CD4-positive, alpha-beta T cell (primary cell): ENCODE measurements at regions not wholly inside any gene's neighbourhood (a gene's known extent, or its start where the extent isn't known, plus 50 kb on each side); places are given as distances from the start of the nearest gene placed in this dataset.

Experiments used
- ATAC-seq: fragments of 200-7000 bp; cut with Tn5 transposase; one replicate; pipeline ENCODE4 v1.10.0; 2022; ENCODE audit warnings: mild to moderate bottlenecking; ENCODE audit not compliant: poor library complexity
- CTCF ChIA-PET: fragments of 350-600 bp; sonication (Branson Sonifier 250); formaldehyde crosslinking; loops from one replicate; lab custom pipeline; 2021; ENCODE audit warnings: antibody characterized with exemption, inconsistent platforms; lab: Charles Lee
- POLR2A ChIA-PET: fragments of 350-600 bp; sonication (Branson Sonifier 250); formaldehyde crosslinking; loops from one replicate; lab custom pipeline; 2021; ENCODE audit warnings: antibody characterized with exemption, inconsistent platforms; lab: Charles Lee
- DNase-seq, 14 experiments: peaks; one replicate each; pipeline ENCODE4 v3.0.0-alpha.2; 2013 to 2020; ENCODE audit warnings: mixed read lengths in 2 of 14
- H3K27ac ChIP-seq, 2 donors: one replicate each; pipeline versions ENCODE4 v1.5.1 to v1.7.0; 2013; ENCODE audit warnings: low read length in 2 of 2, low read depth in 1 of 2, mild to moderate bottlenecking in 1 of 2
- H3K27me3 ChIP-seq, 2 experiments: 1 replicate in 1 of 2; 2 replicates in 1 of 2; pipeline versions ENCODE4 v1.6.1 to v1.7.0; 2013; ENCODE audit warnings: low read length in 2 of 2, control low read depth in 1 of 2, mild to moderate bottlenecking in 1 of 2, moderate library complexity in 1 of 2; ENCODE audit not compliant: insufficient read depth in 2 of 2, control insufficient read depth in 1 of 2
- H3K36me3 ChIP-seq: one replicate; pipeline ENCODE4 v1.6.1; 2013; ENCODE audit warnings: low read length, control low read depth; ENCODE audit not compliant: insufficient read depth
- H3K4me1 ChIP-seq: one replicate; pipeline ENCODE4 v1.6.1; 2013; ENCODE audit warnings: low read length, control low read depth; ENCODE audit not compliant: insufficient read depth
- H3K4me3 ChIP-seq: one replicate; pipeline ENCODE4 v1.5.1; 2013; ENCODE audit warnings: mild to moderate bottlenecking, low read length, moderate library complexity
- H3K9me3 ChIP-seq, 2 experiments: 1 replicate in 1 of 2; 2 replicates in 1 of 2; pipeline versions ENCODE4 v1.6.1 to v1.7.0; 2013; ENCODE audit warnings: low read length in 2 of 2, mild to moderate bottlenecking in 2 of 2, control low read depth in 1 of 2, moderate library complexity in 1 of 2; ENCODE audit not compliant: control insufficient read depth in 1 of 2, insufficient read depth in 1 of 2
- H3K27ac Mint-ChIP-seq: one replicate; pipeline ENCODE4 v1.8.0; 2020; ENCODE audit warnings: mixed read lengths
- H3K27me3 Mint-ChIP-seq: one replicate; pipeline ENCODE4 v1.8.0; 2021; ENCODE audit warnings: mixed read lengths
- H3K36me3 Mint-ChIP-seq: one replicate; pipeline ENCODE4 v1.8.0; 2021; ENCODE audit warnings: low read depth, mixed read lengths
- H3K4me1 Mint-ChIP-seq: one replicate; pipeline ENCODE4 v1.8.0; 2021; ENCODE audit warnings: low read depth, mixed read lengths
- H3K4me3 Mint-ChIP-seq: one replicate; pipeline ENCODE4 v1.8.0; 2020; ENCODE audit warnings: mild to moderate bottlenecking, mixed read lengths
- H3K9me3 Mint-ChIP-seq: one replicate; pipeline ENCODE4 v1.8.0; 2020; ENCODE audit warnings: mixed read lengths
- CTCF ChIP-seq: fragments of 200-600 bp; IDR thresholded peaks from one replicate; pipeline ENCODE4 v1.8.0; 2022; ENCODE audit warnings: antibody characterized with exemption, mild to moderate bottlenecking
- intact Hi-C, 2 experiments: fragments of 100-400 bp; cut with DNase I in 1 of 2; cut with micrococcal nuclease in 1 of 2; formaldehyde crosslinking; loops; one replicate each; pipeline versions ENCODE4 v1.15.1 to v1.9.0; 2023 to 2025; cut with DNase I, micrococcal nuclease

DNA sequence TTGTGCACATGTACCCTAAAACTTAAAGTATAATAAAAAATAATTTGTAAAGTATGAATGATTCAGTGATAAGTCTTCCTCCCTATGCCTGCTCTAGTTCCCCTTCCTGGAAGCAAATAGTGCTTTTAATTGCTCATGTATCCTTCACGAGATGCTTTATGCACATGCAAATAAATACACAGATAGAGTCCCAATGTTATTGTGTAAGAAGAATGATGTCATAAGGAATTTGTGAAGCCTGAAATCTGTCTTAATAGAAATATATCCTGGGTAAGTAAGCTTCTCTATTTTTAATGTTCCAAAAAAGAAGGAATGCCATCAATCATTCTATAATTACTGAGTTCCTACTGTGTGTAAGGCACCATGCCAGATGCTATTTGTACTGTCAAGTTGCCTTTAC lies 157.5 kb upstream of the SLC4A4 start:
- Mint-ChIP-seq H3K4me1 (peaks cover 17% of the 10 kb centered on the region), H3K27ac (no peak overlapping the region), H3K27me3 (peaks cover 24% of the 10 kb centered on the region), H3K36me3 (no peaks in the 10 kb centered on the region), H3K9me3 (no peaks in the 10 kb centered on the region), H3K4me3 (no peak overlapping the region)
- POLR2A ChIA-PET = no interaction called here
- H3K4me3 ChIP-seq = no peak overlapping the region
- CTCF ChIA-PET = no interaction called here
- no peaks in the 10 kb centered on the region for H3K36me3 ChIP-seq
- H3K27me3 ChIP-seq = peaks cover 7 to 20% of the 10 kb centered on the region in 2 experiments
- no peak for DNase-seq
- no peaks in the 10 kb centered on the region for H3K9me3 ChIP-seq
- TF ChIP-seq CTCF = no peak
- ATAC-seq = no peak
- H3K4me1 ChIP-seq = peaks cover 3% of the 10 kb centered on the region
- intact Hi-C loops = loop anchor here in 1 of 2 experiments (10.0 kb wide), 2 partner anchors 197 to 533 kb away; no protein-coding TSS in a partner anchor
- no peak overlapping the region for H3K27ac ChIP-seq

DNA sequence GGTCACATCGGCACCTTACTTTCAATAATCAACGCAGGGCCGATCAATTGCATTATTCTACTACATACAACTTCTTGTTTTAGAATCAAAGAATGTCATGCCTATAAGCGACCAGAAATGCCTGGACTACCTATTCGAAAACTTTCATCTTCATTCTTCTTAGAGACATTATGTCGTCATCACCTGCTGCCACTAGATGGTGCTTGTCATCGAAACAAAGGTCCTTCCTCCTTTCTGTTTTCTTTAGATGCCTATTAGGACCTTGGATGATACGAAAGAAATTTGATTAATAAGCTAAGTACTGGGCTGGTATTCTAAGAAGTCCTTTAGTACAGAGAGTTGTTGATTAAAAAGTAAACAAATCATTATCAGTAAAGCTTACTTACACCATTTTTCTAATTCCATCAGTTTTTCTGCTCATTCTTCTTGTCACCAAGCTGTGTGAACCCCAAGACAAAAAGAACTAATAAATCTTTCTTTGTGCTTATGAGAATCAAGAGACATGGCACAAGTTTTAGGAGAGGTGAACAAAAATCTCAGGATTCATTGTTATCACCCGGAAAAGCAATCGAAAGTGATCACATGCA lies 154.5 kb upstream of the SLC4A4 start:
- TF ChIP-seq CTCF = peak; percentile 69
- POLR2A ChIA-PET = no interaction called here
- Histone ChIP-seq H3K36me3 (no peaks in the 10 kb centered on the region), H3K27ac (no peak overlapping the region), H3K4me1 (peaks cover 15% of the 10 kb centered on the region), H3K9me3 (no peaks in the 10 kb centered on the region), H3K4me3 (no peak overlapping the region), H3K27me3 (peaks cover 11 to 36% of the 10 kb centered on the region in 2 experiments)
- Mint-ChIP-seq H3K4me3 (peak overlapping the region; percentile 18), H3K4me1 (peaks cover 32% of the 10 kb centered on the region), H3K9me3 (no peaks in the 10 kb centered on the region), H3K27ac (no peak overlapping the region), H3K27me3 (peaks cover 43% of the 10 kb centered on the region), H3K36me3 (no peaks in the 10 kb centered on the region)
- CTCF ChIA-PET = interaction anchor here (0.6 to 1.2 kb wide), 2 partner anchors 11 to 20 kb away, joined by 3 to 4 read pairs; no protein-coding TSS in a partner anchor
- ATAC-seq (peak; percentile 36), DNase-seq (peak in 8 of 14 experiments; percentile 1 to 72 (median 30))
- intact Hi-C loops = loop anchor here in 1 of 2 experiments (10.0 kb wide), 2 partner anchors 199 to 531 kb away; no protein-coding TSS in a partner anchor

- Histone ChIP-seq H3K36me3 (no peaks in the 10 kb centered on the region), H3K9me3 (no peaks in the 10 kb centered on the region), H3K27ac (no peak overlapping the region), H3K4me3 (no peak overlapping the region), H3K4me1 (peaks cover 15% of the 10 kb centered on the region), H3K27me3 (peaks cover 11 to 36% of the 10 kb centered on the region in 2 experiments)
- intact Hi-C loops = loop anchor here in 1 of 2 experiments (10.0 kb wide), 2 partner anchors 200 to 530 kb away; no protein-coding TSS in a partner anchor
- DNase-seq = no peak
- POLR2A ChIA-PET = no interaction called here
- no peaks in the 10 kb centered on the region for H3K9me3 Mint-ChIP-seq
- H3K27ac Mint-ChIP-seq = no peak overlapping the region
- H3K36me3 Mint-ChIP-seq = no peaks in the 10 kb centered on the region
- no peak for TF ChIP-seq CTCF
- H3K27me3 Mint-ChIP-seq = peaks cover 50% of the 10 kb centered on the region
- CTCF ChIA-PET = interaction anchor here (1.2 kb wide), 1 partner anchor 10 kb away, joined by 4 read pairs; no protein-coding TSS in a partner anchor
- H3K4me1 Mint-ChIP-seq = peaks cover 32% of the 10 kb centered on the region
- ATAC-seq = no peak
- peak overlapping the region; percentile 18 for H3K4me3 Mint-ChIP-seq
Measured at GRCh38 chr4:71185037-71185436, 153.8 kb upstream of the SLC4A4 start.
